Ishikawa (cell line): ENCODE measurements at regions not wholly inside any gene's neighbourhood (a gene's known extent, or its start where the extent isn't known, plus 50 kb on each side); places are given as distances from the start of the nearest gene placed in this dataset.

Source experiments
- CEBPB ChIP-seq: IDR thresholded peaks from 2 replicates; pipeline ENCODE4 v1.6.1; 2012
- CREB1 ChIP-seq: IDR thresholded peaks from 2 replicates; pipeline ENCODE4 v1.6.1; 2012; ENCODE audit warnings: low read depth
- EGR1 ChIP-seq: IDR thresholded peaks from 2 replicates; pipeline ENCODE4 v1.6.1; 2012
- EP300 ChIP-seq: IDR thresholded peaks from 2 replicates; pipeline ENCODE4 v1.6.1; 2012; ENCODE audit warnings: borderline replicate concordance
- FOXM1 ChIP-seq: IDR thresholded peaks from 2 replicates; pipeline ENCODE4 v1.6.1; 2012; ENCODE audit warnings: low read depth, borderline replicate concordance
- NFIC ChIP-seq: IDR thresholded peaks from 2 replicates; pipeline ENCODE4 v1.6.1; 2012
- RAD21 ChIP-seq: IDR thresholded peaks from 2 replicates; pipeline ENCODE4 v1.6.1; 2012; ENCODE audit warnings: low read depth
- REST ChIP-seq: IDR thresholded peaks from 2 replicates; pipeline ENCODE4 v1.6.1; 2012; ENCODE audit warnings: low read depth, mild to moderate bottlenecking
- TAF1 ChIP-seq: IDR thresholded peaks from 2 replicates; pipeline ENCODE4 v1.6.1; 2012; ENCODE audit warnings: low read depth, mild to moderate bottlenecking
- TCF12 ChIP-seq: IDR thresholded peaks from 2 replicates; pipeline ENCODE4 v1.6.1; 2012; ENCODE audit warnings: low read depth
- TEAD4 ChIP-seq: IDR thresholded peaks from 2 replicates; pipeline ENCODE4 v1.6.1; 2012
- USF1 ChIP-seq: IDR thresholded peaks from 2 replicates; pipeline ENCODE4 v1.6.1; 2012
- YY1 ChIP-seq: IDR thresholded peaks from 2 replicates; pipeline ENCODE4 v1.6.1; 2012; ENCODE audit warnings: low read depth
- ZBTB7A ChIP-seq: IDR thresholded peaks from 2 replicates; pipeline ENCODE4 v1.6.1; 2012; ENCODE audit warnings: low read depth
- TF ChIP-seq, protein P1 (sequence below): IDR thresholded peaks from 2 replicates; pipeline ENCODE4 v1.6.1; 2012

DNA sequence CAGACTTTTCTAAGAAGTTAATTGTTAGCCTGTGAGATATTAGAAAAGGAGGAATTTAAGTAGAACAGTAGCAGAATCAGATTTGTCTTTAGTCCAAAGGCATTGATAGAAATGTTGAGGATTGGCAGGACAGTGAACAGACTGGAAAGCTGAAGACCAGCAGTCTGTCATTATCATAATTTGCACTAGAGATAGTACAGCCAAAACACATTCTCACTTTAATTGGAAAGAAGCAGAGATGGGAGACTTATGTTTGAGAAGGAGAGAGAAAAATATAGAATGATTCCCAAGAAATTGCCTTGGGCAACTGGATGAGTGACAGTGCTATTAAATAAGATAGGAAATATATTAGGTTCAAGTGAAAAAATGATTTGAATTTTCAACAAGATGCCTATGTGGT is 755.5 kb downstream of the SLITRK5 start:
- TF ChIP-seq TAF1 (no peak), CEBPB (no peak), FOXM1 (no peak), TCF12 (no peak), RAD21 (no peak), REST (no peak), NFIC (no peak), EGR1 (no peak), USF1 (no peak), YY1 (no peak), TEAD4 (no peak), ZBTB7A (no peak), CREB1 (no peak), EP300 (no peak)
- TF ChIP-seq, protein P1, sequence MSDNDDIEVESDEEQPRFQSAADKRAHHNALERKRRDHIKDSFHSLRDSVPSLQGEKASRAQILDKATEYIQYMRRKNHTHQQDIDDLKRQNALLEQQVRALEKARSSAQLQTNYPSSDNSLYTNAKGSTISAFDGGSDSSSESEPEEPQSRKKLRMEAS, result no peak

DNA sequence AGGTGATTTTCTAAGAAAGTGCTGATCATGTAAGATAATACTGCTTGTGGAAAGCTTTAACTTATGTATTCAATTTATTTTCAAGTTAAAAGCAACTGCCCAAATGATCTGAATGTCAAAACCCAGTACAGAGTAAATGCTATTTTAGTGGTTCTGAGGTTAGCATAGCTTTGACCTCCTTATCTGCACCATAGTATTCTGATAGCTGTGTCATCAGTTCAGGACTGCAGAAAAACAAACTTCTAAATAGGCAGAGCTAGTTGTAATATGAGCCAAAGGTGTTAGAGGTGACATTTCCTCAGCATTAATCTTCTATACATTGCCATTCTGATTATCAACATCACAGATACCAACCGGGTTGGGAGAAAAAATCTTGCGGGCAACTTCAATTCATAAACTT is 758.7 kb downstream of the SLITRK5 start:
- no peak for TF ChIP-seq CEBPB
- TF ChIP-seq NFIC, result no peak
- TF ChIP-seq, protein P1, result no peak
- TF ChIP-seq REST, result no peak
- no peak for TF ChIP-seq RAD21
- TF ChIP-seq TEAD4, result no peak
- TF ChIP-seq EGR1, result no peak
- TF ChIP-seq EP300, result no peak
- no peak for TF ChIP-seq USF1
- no peak for TF ChIP-seq TAF1
- no peak for TF ChIP-seq TCF12

GRCh38 chr13:88434953-88435352 is 763.8 kb downstream of the SLITRK5 start:
- TF ChIP-seq, protein P1, result no peak
- TF ChIP-seq TCF12 (no peak), YY1 (no peak), NFIC (no peak), EP300 (no peak), RAD21 (no peak), TEAD4 (no peak), CREB1 (no peak), REST (no peak), EGR1 (no peak), CEBPB (no peak), ZBTB7A (no peak), USF1 (no peak), FOXM1 (no peak), TAF1 (no peak)

GRCh38 chr13:88436974-88437373 is 765.8 kb downstream of the SLITRK5 start:
- TF ChIP-seq YY1 (no peak), CREB1 (no peak), TCF12 (no peak), TEAD4 (no peak), TAF1 (no peak), NFIC (no peak), EP300 (no peak), REST (no peak), RAD21 (no peak), FOXM1 (no peak), EGR1 (no peak), CEBPB (no peak), ZBTB7A (no peak)
- TF ChIP-seq, protein P1, result no peak
